ENCODE measurements at regions not wholly inside any gene's neighbourhood (a gene's known extent, or its start where the extent isn't known, plus 50 kb on each side); places are given as distances from the start of the nearest gene placed in this dataset.

GRCh38 chr17:70776441-70776840 is 607.1 kb downstream of the KCNJ2 start:
- Histone ChIP-seq H2BK5ac (ENCODE audit: low read depth, low read length, poor library complexity, severe bottlenecking) (no peak overlapping the region), H2AFZ (replicated peaks; ENCODE audit: low read length, poor library complexity) (no peak overlapping the region), H3K23ac (ENCODE audit: low read depth, low read length) (no peak overlapping the region), H4K91ac (ENCODE audit: insufficient read depth, low read depth, low read length) (no peak overlapping the region), H2AK5ac (ENCODE audit: low read depth, low read length) (no peak overlapping the region), H3K9me1 (ENCODE audit: insufficient read depth, low read length) (no peaks in the 10 kb centered on the region), H4K5ac (ENCODE audit: low read depth, low read length) (no peak overlapping the region), H3K4me3 (ENCODE audit: insufficient read depth, low read depth, low read length) (no peak overlapping the region), H3K36me3 (ENCODE audit: control insufficient read depth, insufficient read depth, low read length) (no peaks in the 10 kb centered on the region), H3K4me1 (ENCODE audit: control insufficient read depth, insufficient read depth, low read length) (no peaks in the 10 kb centered on the region), H3K27me3 (ENCODE audit: control insufficient read depth, insufficient read depth, low read length) (no peaks in the 10 kb centered on the region), H3K79me1 (ENCODE audit: low read depth in 1 of 2, low read length in 2 of 2) (no peaks in the 10 kb centered on the region), H3K4ac (ENCODE audit: low read depth, low read length) (no peak overlapping the region), H4K8ac (ENCODE audit: low read depth in 2 of 2, low read length in 2 of 2) (no peak overlapping the region), H2BK120ac (ENCODE audit: low read depth, low read length) (no peak overlapping the region), H3K9me3 (ENCODE audit: control insufficient read depth, insufficient read depth, low read length) (no peaks in the 10 kb centered on the region), H3K56ac (ENCODE audit: extremely low read depth, insufficient read depth, low read length) (no peak overlapping the region), H3K9ac (ENCODE audit: low read depth, low read length) (no peak overlapping the region), H3K4me2 (ENCODE audit: low read depth, low read length) (no peak overlapping the region), H4K20me1 (ENCODE audit: insufficient read depth, low read length) (no peaks in the 10 kb centered on the region), H2AK9ac (replicated peaks; ENCODE audit: low read depth, low read length, poor library complexity) (no peak overlapping the region), H3K14ac (replicated peaks; ENCODE audit: low read depth, low read length) (no peak overlapping the region), H2BK20ac (ENCODE audit: low read depth, low read length) (no peak overlapping the region), H3K18ac (ENCODE audit: low read depth, low read length) (no peak overlapping the region), H3K27ac (ENCODE audit: insufficient read depth, low read length) (no peak overlapping the region), H2BK15ac (ENCODE audit: low read depth, low read length) (no peak overlapping the region)
- dilution Hi-C loops (cut with HindIII; ENCODE audit: low sequenced_read_pairs, unreplicated experiment), result no loop called here
- no TSS peak for BruUV-seq (replicated peaks)
- POLR2A ChIA-PET (ENCODE audit: unreplicated experiment), result no interaction called here
- intact Hi-C loops (cut with micrococcal nuclease), result no loop called here
- CTCF ChIA-PET, result interaction anchor here (0.6 to 0.9 kb wide), 2 partner anchors 9 to 1346 kb away, joined by 3 read pairs; no protein-coding TSS in a partner anchor
- in situ Hi-C loops (cut with MboI; ENCODE audit: low sequenced_read_pairs), result loop anchor here (25.0 kb wide), 1 partner anchor 686 kb away; no protein-coding TSS in a partner anchor
- WGBS, 2 experiments (ENCODE audit: extremely low coverage in 2 of 2, insufficient read length in 1 of 2), result no CpG with 5 or more reads among the region's 3 CpGs
- TF ChIP-seq BHLHE40 (IDR thresholded peaks at IDR 0.05; ENCODE audit: low read depth, low read length) (no peak), MXI1 (IDR thresholded peaks at IDR 0.05; ENCODE audit: borderline replicate concordance, low read depth, low read length) (no peak), POLR2A (IDR thresholded peaks at IDR 0.05; ENCODE audit: low read depth, low read length) (no peak)
- ATAC-seq (ENCODE audit: low read depth), result no peak
- no peak for DNase-seq

Data from IMR-90 (cell line).